Chondrocyte (in vitro differentiated cells): ENCODE measurements at regions not wholly inside any gene's neighbourhood (a gene's known extent, or its start where the extent isn't known, plus 50 kb on each side); places are given as distances from the start of the nearest gene placed in this dataset.

Experiments used
- DNase-seq: peaks from one replicate; pipeline ENCODE4 v3.0.0; 2021; ENCODE audit warnings: mixed read lengths, low spot score
- H3K27ac Mint-ChIP-seq: one replicate; pipeline ENCODE4 v1.8.0; 2021; ENCODE audit warnings: mild to moderate bottlenecking, moderate library complexity, mixed read lengths; ENCODE audit not compliant: unreplicated experiment
- H3K27me3 Mint-ChIP-seq: 2 replicates; pipeline ENCODE4 v1.8.0; 2021; ENCODE audit warnings: low read depth, mixed read lengths
- H3K36me3 Mint-ChIP-seq: 2 replicates; pipeline ENCODE4 v1.8.0; 2021; ENCODE audit warnings: low read depth, mixed read lengths
- H3K4me1 Mint-ChIP-seq: 2 replicates; pipeline ENCODE4 v1.8.0; 2021; ENCODE audit warnings: low read depth, mild to moderate bottlenecking, mixed read lengths
- H3K4me3 Mint-ChIP-seq: one replicate; pipeline ENCODE4 v1.8.0; 2021; ENCODE audit warnings: mild to moderate bottlenecking, moderate library complexity, mixed read lengths; ENCODE audit not compliant: unreplicated experiment
- H3K9me3 Mint-ChIP-seq: 2 replicates; pipeline ENCODE4 v1.8.0; 2021; ENCODE audit warnings: low read depth, mixed read lengths
- CTCF ChIP-seq: fragments of 200-600 bp; sonication (generic); IDR thresholded peaks from 2 replicates; pipeline ENCODE4 v1.5.0; 2021; ENCODE audit warnings: antibody characterized with exemption, mild to moderate bottlenecking, moderate library complexity

GRCh38 chr11:97419729-97420128 lies 1029.9 kb downstream of the JRKL start:
- no peak for DNase-seq
- no peak overlapping the region for H3K27ac Mint-ChIP-seq
- TF ChIP-seq CTCF, result no peak

GRCh38 chr11:97428247-97428790 lies 1038.5 kb downstream of the JRKL start:
- TF ChIP-seq CTCF, result no peak

More at GRCh38 chr11:97419729-97420128, 1029.9 kb downstream of the JRKL start:
- no peak overlapping the region for H3K4me3 Mint-ChIP-seq
- H3K9me3 Mint-ChIP-seq, result peaks cover 9% of the 10 kb centered on the region
- H3K27me3 Mint-ChIP-seq, result peaks cover 15% of the 10 kb centered on the region
- no peaks in the 10 kb centered on the region for H3K4me1 Mint-ChIP-seq
- no peaks in the 10 kb centered on the region for H3K36me3 Mint-ChIP-seq

GRCh38 chr11:97430877-97431276 lies 1041.1 kb downstream of the JRKL start:
- H3K4me3 Mint-ChIP-seq, result no peak overlapping the region
- DNase-seq, result no peak
- H3K27ac Mint-ChIP-seq, result no peak overlapping the region
- H3K36me3 Mint-ChIP-seq, result no peaks in the 10 kb centered on the region
- H3K27me3 Mint-ChIP-seq, result peaks cover 19% of the 10 kb centered on the region
- no peaks in the 10 kb centered on the region for H3K9me3 Mint-ChIP-seq
- H3K4me1 Mint-ChIP-seq, result no peaks in the 10 kb centered on the region
- no peak for TF ChIP-seq CTCF

More at GRCh38 chr11:97428247-97428790, 1038.5 kb downstream of the JRKL start:
- peaks cover 22% of the 10 kb centered on the region for H3K27me3 Mint-ChIP-seq
- no peak overlapping the region for H3K4me3 Mint-ChIP-seq
- H3K9me3 Mint-ChIP-seq, result no peaks in the 10 kb centered on the region
- no peak overlapping the region for H3K27ac Mint-ChIP-seq
- no peaks in the 10 kb centered on the region for H3K36me3 Mint-ChIP-seq
- DNase-seq, result no peak
- no peaks in the 10 kb centered on the region for H3K4me1 Mint-ChIP-seq

GRCh38 chr11:97432926-97433325 lies 1043.1 kb downstream of the JRKL start:
- no peak for TF ChIP-seq CTCF
- no peak overlapping the region for H3K27ac Mint-ChIP-seq
- H3K36me3 Mint-ChIP-seq, result no peaks in the 10 kb centered on the region
- H3K27me3 Mint-ChIP-seq, result peaks cover 19% of the 10 kb centered on the region
- DNase-seq, result no peak
- no peak overlapping the region for H3K4me3 Mint-ChIP-seq
- H3K9me3 Mint-ChIP-seq, result no peaks in the 10 kb centered on the region
- no peaks in the 10 kb centered on the region for H3K4me1 Mint-ChIP-seq

GRCh38 chr11:97445561-97445960 lies 1055.7 kb downstream of the JRKL start:
- Mint-ChIP-seq H3K4me3 (no peak overlapping the region), H3K36me3 (no peaks in the 10 kb centered on the region), H3K27ac (no peak overlapping the region), H3K9me3 (peaks cover 2% of the 10 kb centered on the region), H3K27me3 (peaks cover 24% of the 10 kb centered on the region), H3K4me1 (no peaks in the 10 kb centered on the region)
- TF ChIP-seq CTCF, result no peak
- DNase-seq, result no peak
